Activated T-helper 17 cell treated with anti-CD3 and anti-CD28 coated beads, Interleukin-2, amount 50 U/mL, for 72 hours (primary cell): ENCODE measurements at regions not wholly inside any gene's neighbourhood (a gene's known extent, or its start where the extent isn't known, plus 50 kb on each side); places are given as distances from the start of the nearest gene placed in this dataset.

ENCODE experiments used
- ATAC-seq: fragments of 150-1000 bp; cut with Tn5 transposase; replicated peaks from 2 replicates; pipeline ENCODE4 v1.10.0; 2021; ENCODE audit warnings: mild to moderate bottlenecking, moderate library complexity
- H3K27ac Mint-ChIP-seq: one replicate; pipeline ENCODE4 v1.8.0; 2022; ENCODE audit warnings: mixed read lengths
- H3K27me3 Mint-ChIP-seq: one replicate; pipeline ENCODE4 v1.8.0; 2022; ENCODE audit warnings: mixed read lengths
- H3K36me3 Mint-ChIP-seq: one replicate; pipeline ENCODE4 v1.8.0; 2022; ENCODE audit warnings: low read depth, mild to moderate bottlenecking, mixed read lengths
- H3K4me1 Mint-ChIP-seq: one replicate; pipeline ENCODE4 v1.8.0; 2022; ENCODE audit warnings: mixed read lengths
- H3K4me3 Mint-ChIP-seq: one replicate; pipeline ENCODE4 v1.8.0; 2022; ENCODE audit warnings: mild to moderate bottlenecking, mixed read lengths
- H3K9me3 Mint-ChIP-seq: one replicate; pipeline ENCODE4 v1.8.0; 2022; ENCODE audit warnings: mixed read lengths

- Mint-ChIP-seq H3K27ac (no peak overlapping the region), H3K9me3 (no peaks in the 10 kb centered on the region), H3K27me3 (peaks cover 2% of the 10 kb centered on the region), H3K4me3 (no peak overlapping the region), H3K36me3 (no peaks in the 10 kb centered on the region), H3K4me1 (no peaks in the 10 kb centered on the region)
- no peak for ATAC-seq
Measured at GRCh38 chr9:84481231-84481630, 140.7 kb upstream of the SLC28A3 start.

- H3K27me3 Mint-ChIP-seq, result no peaks in the 10 kb centered on the region
- no peaks in the 10 kb centered on the region for H3K36me3 Mint-ChIP-seq
- no peak overlapping the region for H3K4me3 Mint-ChIP-seq
- no peaks in the 10 kb centered on the region for H3K4me1 Mint-ChIP-seq
- no peaks in the 10 kb centered on the region for H3K9me3 Mint-ChIP-seq
- ATAC-seq, result no peak
- H3K27ac Mint-ChIP-seq, result no peak overlapping the region
Measured at GRCh38 chr9:84481636-84482218, 141.2 kb upstream of the SLC28A3 start.

- Mint-ChIP-seq H3K27me3 (no peaks in the 10 kb centered on the region), H3K36me3 (no peaks in the 10 kb centered on the region), H3K4me3 (no peak overlapping the region), H3K9me3 (no peaks in the 10 kb centered on the region), H3K27ac (no peak overlapping the region), H3K4me1 (no peaks in the 10 kb centered on the region)
- ATAC-seq, result no peak
Measured at GRCh38 chr9:84482607-84483006, 142.0 kb upstream of the SLC28A3 start.

- Mint-ChIP-seq H3K27me3 (peaks cover 5% of the 10 kb centered on the region), H3K27ac (no peak overlapping the region), H3K4me3 (no peak overlapping the region), H3K36me3 (no peaks in the 10 kb centered on the region), H3K4me1 (no peaks in the 10 kb centered on the region), H3K9me3 (no peaks in the 10 kb centered on the region)
- ATAC-seq, result no peak
Measured at GRCh38 chr9:84484172-84484571, 143.6 kb upstream of the SLC28A3 start.

GRCh38 chr9:84485539-84485938 lies 145.0 kb upstream of the SLC28A3 start:
- Mint-ChIP-seq H3K27me3 (peaks cover 7% of the 10 kb centered on the region), H3K27ac (no peak overlapping the region), H3K4me1 (no peaks in the 10 kb centered on the region), H3K36me3 (no peaks in the 10 kb centered on the region), H3K9me3 (no peaks in the 10 kb centered on the region), H3K4me3 (no peak overlapping the region)
- no peak for ATAC-seq

- Mint-ChIP-seq H3K4me1 (no peaks in the 10 kb centered on the region), H3K9me3 (no peaks in the 10 kb centered on the region), H3K36me3 (no peaks in the 10 kb centered on the region), H3K4me3 (no peak overlapping the region), H3K27ac (no peak overlapping the region), H3K27me3 (peaks cover 7% of the 10 kb centered on the region)
- ATAC-seq, result no peak
Measured at GRCh38 chr9:84486663-84487062, 146.1 kb upstream of the SLC28A3 start.

- H3K36me3 Mint-ChIP-seq, result no peaks in the 10 kb centered on the region
- ATAC-seq, result no peak
- no peaks in the 10 kb centered on the region for H3K4me1 Mint-ChIP-seq
- H3K9me3 Mint-ChIP-seq, result no peaks in the 10 kb centered on the region
- H3K4me3 Mint-ChIP-seq, result no peak overlapping the region
- H3K27ac Mint-ChIP-seq, result no peak overlapping the region
- peaks cover 9% of the 10 kb centered on the region for H3K27me3 Mint-ChIP-seq
Measured at GRCh38 chr9:84490206-84490841, 149.8 kb upstream of the SLC28A3 start.

GRCh38 chr9:84490842-84491325 lies 150.3 kb upstream of the SLC28A3 start:
- Mint-ChIP-seq H3K4me3 (no peak overlapping the region), H3K4me1 (no peaks in the 10 kb centered on the region), H3K36me3 (no peaks in the 10 kb centered on the region), H3K27ac (no peak overlapping the region), H3K27me3 (peaks cover 11% of the 10 kb centered on the region), H3K9me3 (no peaks in the 10 kb centered on the region)
- no peak for ATAC-seq

GRCh38 chr9:84492366-84493159 lies 152.0 kb upstream of the SLC28A3 start:
- Mint-ChIP-seq H3K27me3 (peaks cover 11% of the 10 kb centered on the region), H3K27ac (no peak overlapping the region), H3K4me1 (no peaks in the 10 kb centered on the region), H3K36me3 (no peaks in the 10 kb centered on the region), H3K9me3 (no peaks in the 10 kb centered on the region), H3K4me3 (no peak overlapping the region)
- ATAC-seq, result no peak

- H3K36me3 Mint-ChIP-seq, result no peaks in the 10 kb centered on the region
- H3K4me1 Mint-ChIP-seq, result no peaks in the 10 kb centered on the region
- H3K9me3 Mint-ChIP-seq, result no peaks in the 10 kb centered on the region
- H3K27ac Mint-ChIP-seq, result no peak overlapping the region
- H3K4me3 Mint-ChIP-seq, result no peak overlapping the region
- H3K27me3 Mint-ChIP-seq, result peaks cover 11% of the 10 kb centered on the region
- no peak for ATAC-seq
Measured at GRCh38 chr9:84493284-84493947, 152.9 kb upstream of the SLC28A3 start.

- H3K9me3 Mint-ChIP-seq, result no peaks in the 10 kb centered on the region
- H3K27ac Mint-ChIP-seq, result no peak overlapping the region
- H3K36me3 Mint-ChIP-seq, result no peaks in the 10 kb centered on the region
- no peak overlapping the region for H3K4me3 Mint-ChIP-seq
- H3K4me1 Mint-ChIP-seq, result no peaks in the 10 kb centered on the region
- peaks cover 8% of the 10 kb centered on the region for H3K27me3 Mint-ChIP-seq
- no peak for ATAC-seq
Measured at GRCh38 chr9:84499969-84500582, 159.5 kb upstream of the SLC28A3 start.

GRCh38 chr9:84500826-84501225 lies 160.3 kb upstream of the SLC28A3 start:
- no peak overlapping the region for H3K4me3 Mint-ChIP-seq
- no peak for ATAC-seq
- H3K27ac Mint-ChIP-seq, result no peak overlapping the region
- H3K36me3 Mint-ChIP-seq, result no peaks in the 10 kb centered on the region
- peaks cover 4% of the 10 kb centered on the region for H3K27me3 Mint-ChIP-seq
- H3K9me3 Mint-ChIP-seq, result no peaks in the 10 kb centered on the region
- H3K4me1 Mint-ChIP-seq, result no peaks in the 10 kb centered on the region

GRCh38 chr9:84501587-84501986 lies 161.0 kb upstream of the SLC28A3 start:
- no peak for ATAC-seq
- Mint-ChIP-seq H3K27me3 (peaks cover 4% of the 10 kb centered on the region), H3K36me3 (no peaks in the 10 kb centered on the region), H3K4me1 (no peaks in the 10 kb centered on the region), H3K9me3 (no peaks in the 10 kb centered on the region), H3K4me3 (no peak overlapping the region), H3K27ac (no peak overlapping the region)

- no peaks in the 10 kb centered on the region for H3K9me3 Mint-ChIP-seq
- H3K36me3 Mint-ChIP-seq, result no peaks in the 10 kb centered on the region
- no peaks in the 10 kb centered on the region for H3K4me1 Mint-ChIP-seq
- H3K27me3 Mint-ChIP-seq, result peaks cover 4% of the 10 kb centered on the region
- no peak for ATAC-seq
- H3K4me3 Mint-ChIP-seq, result no peak overlapping the region
- H3K27ac Mint-ChIP-seq, result no peak overlapping the region
Measured at GRCh38 chr9:84502066-84502465, 161.5 kb upstream of the SLC28A3 start.
